CD4-positive, alpha-beta T cell (primary cell): ENCODE measurements at regions not wholly inside any gene's neighbourhood (a gene's known extent, or its start where the extent isn't known, plus 50 kb on each side); places are given as distances from the start of the nearest gene placed in this dataset.

Experiments used
- ATAC-seq: fragments of 200-7000 bp; cut with Tn5 transposase; one replicate; pipeline ENCODE4 v1.10.0; 2022; ENCODE audit warnings: mild to moderate bottlenecking; ENCODE audit not compliant: poor library complexity
- CTCF ChIA-PET: fragments of 350-600 bp; sonication (Branson Sonifier 250); formaldehyde crosslinking; loops from one replicate; lab custom pipeline; 2021; ENCODE audit warnings: antibody characterized with exemption, inconsistent platforms; lab: Charles Lee
- POLR2A ChIA-PET: fragments of 350-600 bp; sonication (Branson Sonifier 250); formaldehyde crosslinking; loops from one replicate; lab custom pipeline; 2021; ENCODE audit warnings: antibody characterized with exemption, inconsistent platforms; lab: Charles Lee
- DNase-seq, 14 experiments: peaks; one replicate each; pipeline ENCODE4 v3.0.0-alpha.2; 2013 to 2020; ENCODE audit warnings: mixed read lengths in 2 of 14
- H3K27ac ChIP-seq, 2 donors: one replicate each; pipeline versions ENCODE4 v1.5.1 to v1.7.0; 2013; ENCODE audit warnings: low read length in 2 of 2, low read depth in 1 of 2, mild to moderate bottlenecking in 1 of 2
- H3K27me3 ChIP-seq, 2 experiments: 1 replicate in 1 of 2; 2 replicates in 1 of 2; pipeline versions ENCODE4 v1.6.1 to v1.7.0; 2013; ENCODE audit warnings: low read length in 2 of 2, control low read depth in 1 of 2, mild to moderate bottlenecking in 1 of 2, moderate library complexity in 1 of 2; ENCODE audit not compliant: insufficient read depth in 2 of 2, control insufficient read depth in 1 of 2
- H3K36me3 ChIP-seq: one replicate; pipeline ENCODE4 v1.6.1; 2013; ENCODE audit warnings: low read length, control low read depth; ENCODE audit not compliant: insufficient read depth
- H3K4me1 ChIP-seq: one replicate; pipeline ENCODE4 v1.6.1; 2013; ENCODE audit warnings: low read length, control low read depth; ENCODE audit not compliant: insufficient read depth
- H3K4me3 ChIP-seq: one replicate; pipeline ENCODE4 v1.5.1; 2013; ENCODE audit warnings: mild to moderate bottlenecking, low read length, moderate library complexity
- H3K9me3 ChIP-seq, 2 experiments: 1 replicate in 1 of 2; 2 replicates in 1 of 2; pipeline versions ENCODE4 v1.6.1 to v1.7.0; 2013; ENCODE audit warnings: low read length in 2 of 2, mild to moderate bottlenecking in 2 of 2, control low read depth in 1 of 2, moderate library complexity in 1 of 2; ENCODE audit not compliant: control insufficient read depth in 1 of 2, insufficient read depth in 1 of 2
- H3K27ac Mint-ChIP-seq: one replicate; pipeline ENCODE4 v1.8.0; 2020; ENCODE audit warnings: mixed read lengths
- H3K27me3 Mint-ChIP-seq: one replicate; pipeline ENCODE4 v1.8.0; 2021; ENCODE audit warnings: mixed read lengths
- H3K36me3 Mint-ChIP-seq: one replicate; pipeline ENCODE4 v1.8.0; 2021; ENCODE audit warnings: low read depth, mixed read lengths
- H3K4me1 Mint-ChIP-seq: one replicate; pipeline ENCODE4 v1.8.0; 2021; ENCODE audit warnings: low read depth, mixed read lengths
- H3K4me3 Mint-ChIP-seq: one replicate; pipeline ENCODE4 v1.8.0; 2020; ENCODE audit warnings: mild to moderate bottlenecking, mixed read lengths
- H3K9me3 Mint-ChIP-seq: one replicate; pipeline ENCODE4 v1.8.0; 2020; ENCODE audit warnings: mixed read lengths
- CTCF ChIP-seq: fragments of 200-600 bp; IDR thresholded peaks from one replicate; pipeline ENCODE4 v1.8.0; 2022; ENCODE audit warnings: antibody characterized with exemption, mild to moderate bottlenecking
- intact Hi-C, 2 experiments: fragments of 100-400 bp; cut with DNase I in 1 of 2; cut with micrococcal nuclease in 1 of 2; formaldehyde crosslinking; loops; one replicate each; pipeline versions ENCODE4 v1.15.1 to v1.9.0; 2023 to 2025; cut with DNase I, micrococcal nuclease

GRCh38 chr2:66024391-66024790 is 410.5 kb upstream of the MEIS1 start:
- H3K27me3 Mint-ChIP-seq: peaks cover 7% of the 10 kb centered on the region
- DNase-seq (no peak), ATAC-seq (no peak)
- no peak overlapping the region for H3K27ac Mint-ChIP-seq
- H3K4me1 Mint-ChIP-seq: no peaks in the 10 kb centered on the region
- Histone ChIP-seq H3K4me3 (no peak overlapping the region), H3K36me3 (no peaks in the 10 kb centered on the region), H3K4me1 (no peaks in the 10 kb centered on the region), H3K27ac (no peak overlapping the region), H3K27me3 (no peaks in the 10 kb centered on the region), H3K9me3 (no peaks in the 10 kb centered on the region)
- peaks cover 2% of the 10 kb centered on the region for H3K9me3 Mint-ChIP-seq
- no peak overlapping the region for H3K4me3 Mint-ChIP-seq
- TF ChIP-seq CTCF: no peak
- intact Hi-C loops: no loop called here
- ChIA-PET POLR2A (no interaction called here), CTCF (no interaction called here)
- H3K36me3 Mint-ChIP-seq: no peaks in the 10 kb centered on the region

DNA sequence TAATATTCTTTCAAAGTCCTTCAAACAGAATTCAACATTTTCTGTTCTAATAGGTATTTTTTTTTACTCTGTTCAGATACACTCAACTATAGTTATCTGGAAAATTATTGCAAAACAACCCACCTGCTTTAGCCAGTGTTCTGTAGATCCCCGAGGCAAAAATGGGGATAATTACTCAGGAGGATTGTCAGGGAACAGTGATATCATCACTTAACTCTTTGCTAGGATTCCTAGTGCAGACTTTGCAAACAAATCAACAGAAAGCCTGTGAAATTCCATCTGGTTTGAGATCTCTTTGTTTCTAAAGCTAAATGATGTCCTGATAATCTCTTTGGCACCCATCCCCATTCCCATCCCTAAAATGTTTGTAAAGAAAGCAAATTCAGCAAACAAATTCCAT is 413.6 kb upstream of the MEIS1 start:
- H3K4me3 ChIP-seq: no peak overlapping the region
- DNase-seq: no peak
- ChIA-PET POLR2A (no interaction called here), CTCF (no interaction called here)
- no peaks in the 10 kb centered on the region for H3K4me1 ChIP-seq
- H3K4me3 Mint-ChIP-seq: no peak overlapping the region
- no peaks in the 10 kb centered on the region for H3K27me3 ChIP-seq
- no peak overlapping the region for H3K27ac ChIP-seq
- TF ChIP-seq CTCF: no peak
- H3K4me1 Mint-ChIP-seq: no peaks in the 10 kb centered on the region
- H3K9me3 ChIP-seq: peaks cover 0 to 5% of the 10 kb centered on the region in 2 experiments
- no peaks in the 10 kb centered on the region for H3K9me3 Mint-ChIP-seq
- H3K36me3 ChIP-seq: no peaks in the 10 kb centered on the region
- peaks cover 11% of the 10 kb centered on the region for H3K27me3 Mint-ChIP-seq
- no peak overlapping the region for H3K27ac Mint-ChIP-seq
- intact Hi-C loops: no loop called here
- no peaks in the 10 kb centered on the region for H3K36me3 Mint-ChIP-seq
- ATAC-seq: no peak

DNA sequence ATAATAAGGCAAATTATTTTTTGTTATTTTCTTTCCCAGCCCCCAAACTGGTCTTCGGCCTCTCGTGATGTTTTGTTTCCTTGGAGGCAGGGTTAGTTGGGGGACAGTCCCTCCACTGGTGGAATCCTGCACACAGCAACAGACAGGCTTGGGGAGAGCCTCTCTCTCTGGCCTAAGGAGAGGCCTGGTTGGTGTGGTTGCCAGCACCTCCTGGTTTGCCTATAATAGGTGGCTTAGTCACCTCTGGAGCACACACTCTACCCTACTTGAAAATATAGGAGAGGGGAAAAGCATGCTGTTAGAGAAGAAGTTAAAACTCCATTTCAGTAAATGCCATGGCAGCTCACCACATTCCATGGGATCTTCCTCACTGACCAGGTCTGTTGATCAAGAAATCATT is 417.2 kb upstream of the MEIS1 start:
- ChIA-PET CTCF (no interaction called here), POLR2A (no interaction called here)
- Mint-ChIP-seq H3K4me1 (no peaks in the 10 kb centered on the region), H3K27ac (no peak overlapping the region), H3K4me3 (no peak overlapping the region), H3K9me3 (peaks cover 3% of the 10 kb centered on the region), H3K27me3 (peaks cover 5% of the 10 kb centered on the region), H3K36me3 (no peaks in the 10 kb centered on the region)
- ATAC-seq (no peak), DNase-seq (no peak)
- Histone ChIP-seq H3K9me3 (peaks cover 0 to 5% of the 10 kb centered on the region in 2 experiments), H3K27me3 (no peaks in the 10 kb centered on the region), H3K4me1 (no peaks in the 10 kb centered on the region), H3K36me3 (no peaks in the 10 kb centered on the region), H3K4me3 (no peak overlapping the region), H3K27ac (no peak overlapping the region)
- intact Hi-C loops: no loop called here
- no peak for TF ChIP-seq CTCF
